ENCODE measurements at regions not wholly inside any gene's neighbourhood (a gene's known extent, or its start where the extent isn't known, plus 50 kb on each side); places are given as distances from the start of the nearest gene placed in this dataset.
"Not testable (repeated sequence)": the region's sequence is repeated elsewhere in the genome, so short reads cannot be mapped to it uniquely, and the experiment has no call there.

GRCh38 chr15:81724536-81724935 lies 321.3 kb downstream of the MEX3B start:
- 76 to 83% (median 77%) methylated on average over 2 of the region's 2 CpGs for WGBS, 4 donors
- no peak overlapping the region for H3K27ac ChIP-seq
- H3K4me3 ChIP-seq = no peak overlapping the region
- peaks cover 0 to 5% (median 0%) of the 10 kb centered on the region in 12 donors for H3K4me1 ChIP-seq
- ATAC-seq (no peak), DNase-seq (no peak)
- intact Hi-C loops (cut with DNase I) = no loop called here
- no peaks in the 10 kb centered on the region for H3K36me3 ChIP-seq
- H3K9me3 ChIP-seq = peaks cover 0 to 5% (median 0%) of the 10 kb centered on the region in 12 donors
- no peak for TF ChIP-seq CTCF (IDR thresholded peaks at IDR 0.05)
- no peak for TF ChIP-seq POLR2A (IDR thresholded peaks at IDR 0.05)
- H3K27me3 ChIP-seq = no peaks in the 10 kb centered on the region

GRCh38 chr15:81723701-81724100 lies 322.1 kb downstream of the MEX3B start:
- H3K27ac ChIP-seq = no peak overlapping the region
- no peak overlapping the region for H3K4me3 ChIP-seq
- TF ChIP-seq CTCF (IDR thresholded peaks at IDR 0.05) = no peak
- no peak for TF ChIP-seq POLR2A (IDR thresholded peaks at IDR 0.05)
- 62 to 74% (median 67%) methylated on average over 3 of the region's 3 CpGs for WGBS, 4 donors
- no peaks in the 10 kb centered on the region for H3K27me3 ChIP-seq
- intact Hi-C loops (cut with DNase I) = no loop called here
- peak in 1 of 4 donors; percentile 14 for ATAC-seq
- peaks cover 0 to 5% (median 0%) of the 10 kb centered on the region in 12 donors for H3K9me3 ChIP-seq
- H3K36me3 ChIP-seq = no peaks in the 10 kb centered on the region
- peaks cover 0 to 5% (median 0%) of the 10 kb centered on the region in 12 donors for H3K4me1 ChIP-seq
- no peak for DNase-seq

- H3K27ac ChIP-seq = no peak overlapping the region
- intact Hi-C loops (cut with DNase I) = no loop called here
- TF ChIP-seq POLR2A (IDR thresholded peaks at IDR 0.05) (no peak), CTCF (IDR thresholded peaks at IDR 0.05) (no peak)
Measured at GRCh38 chr15:81723113-81723651, 322.6 kb downstream of the MEX3B start.

GRCh38 chr15:81716468-81716867 lies 329.4 kb downstream of the MEX3B start:
- H3K9me3 ChIP-seq; H3K4me1 ChIP-seq; H3K36me3 ChIP-seq; intact Hi-C loops (cut with DNase I); H3K27ac ChIP-seq; DNase-seq; H3K27me3 ChIP-seq; ATAC-seq; H3K4me3 ChIP-seq: not testable (repeated sequence)
- WGBS, 4 donors = 91 to 94% (median 93%) methylated on average over 2 of the region's 2 CpGs

More at GRCh38 chr15:81723113-81723651, 322.6 kb downstream of the MEX3B start:
- no peak for DNase-seq
- 62 to 81% (median 74%) methylated on average over 5 of the region's 5 CpGs for WGBS, 4 donors
- peaks cover 0 to 5% (median 0%) of the 10 kb centered on the region in 12 donors for H3K4me1 ChIP-seq
- ATAC-seq = no peak
- peaks cover 0 to 5% (median 0%) of the 10 kb centered on the region in 12 donors for H3K9me3 ChIP-seq
- H3K4me3 ChIP-seq = no peak overlapping the region
- no peaks in the 10 kb centered on the region for H3K27me3 ChIP-seq
- H3K36me3 ChIP-seq = no peaks in the 10 kb centered on the region

GRCh38 chr15:81710328-81710727 lies 335.5 kb downstream of the MEX3B start:
- no peak for TF ChIP-seq POLR2A (IDR thresholded peaks at IDR 0.05)
- no peak for TF ChIP-seq CTCF (IDR thresholded peaks at IDR 0.05)
- no peak overlapping the region for H3K27ac ChIP-seq
- DNase-seq = no peak
- no peaks in the 10 kb centered on the region for H3K9me3 ChIP-seq
- no peak for ATAC-seq
- H3K36me3 ChIP-seq = no peaks in the 10 kb centered on the region
- no peak overlapping the region for H3K4me3 ChIP-seq
- intact Hi-C loops (cut with DNase I) = no loop called here
- peaks cover 0 to 8% (median 0%) of the 10 kb centered on the region in 9 donors for H3K27me3 ChIP-seq
- H3K4me1 ChIP-seq = no peaks in the 10 kb centered on the region
- WGBS, 4 donors = 91 to 96% (median 96%) methylated on average over 8 of the region's 8 CpGs

- intact Hi-C loops (cut with DNase I); DNase-seq; H3K4me1 ChIP-seq; ATAC-seq; H3K4me3 ChIP-seq; H3K27me3 ChIP-seq; H3K9me3 ChIP-seq; H3K36me3 ChIP-seq; H3K27ac ChIP-seq: not testable (repeated sequence)
- 38 to 49% (median 45%) methylated on average over 3 of the region's 3 CpGs for WGBS, 4 donors
Measured at GRCh38 chr15:81706816-81707346, 332.9 kb upstream of the TMC3 start.

- H3K4me3 ChIP-seq; H3K9me3 ChIP-seq; H3K27me3 ChIP-seq; H3K36me3 ChIP-seq; intact Hi-C loops (cut with DNase I); ATAC-seq; H3K27ac ChIP-seq; H3K4me1 ChIP-seq; DNase-seq: not testable (repeated sequence)
- 78 to 85% (median 82%) methylated on average over 2 of the region's 2 CpGs for WGBS, 4 donors
Measured at GRCh38 chr15:81705727-81706126, 331.7 kb upstream of the TMC3 start.
